B cell (primary cell): ENCODE measurements at regions not wholly inside any gene's neighbourhood (a gene's known extent, or its start where the extent isn't known, plus 50 kb on each side); places are given as distances from the start of the nearest gene placed in this dataset.
"Not testable (repeated sequence)": the region's sequence is repeated elsewhere in the genome, so short reads cannot be mapped to it uniquely, and the experiment has no call there.

ENCODE experiments used
- ATAC-seq: fragments of 200-7000 bp; cut with Tn5 transposase; one replicate; pipeline ENCODE4 v1.10.0; 2021; ENCODE audit warnings: low read depth, mild to moderate bottlenecking, moderate number of reproducible peaks, moderate library complexity
- CTCF ChIA-PET: fragments of 350-600 bp; sonication (Branson Sonifier 250); formaldehyde crosslinking; loops from one replicate; lab custom pipeline; 2021; ENCODE audit warnings: antibody characterized with exemption, inconsistent platforms; lab: Charles Lee
- POLR2A ChIA-PET: fragments of 350-600 bp; sonication (Branson Sonifier 250); formaldehyde crosslinking; loops from one replicate; lab custom pipeline; 2021; ENCODE audit warnings: antibody characterized with exemption; lab: Charles Lee
- DNase-seq: peaks from one replicate; pipeline ENCODE4 v3.0.0; 2013
- H2AFZ ChIP-seq: 2 replicates; pipeline ENCODE4 v1.6.1; 2012; ENCODE audit warnings: mild to moderate bottlenecking, low read depth, low read length; ENCODE audit not compliant: insufficient read depth, poor library complexity, severe bottlenecking
- H3K27ac ChIP-seq, 2 donors: 1 replicate in 1 of 2; 2 replicates in 1 of 2; pipeline ENCODE4 v1.5.1; 2012 to 2013; ENCODE audit warnings: low read length in 2 of 2, mild to moderate bottlenecking in 2 of 2, moderate library complexity in 1 of 2
- H3K27me3 ChIP-seq, 4 experiments: fragments of 200-600 bp in 1 of 4; sonication (generic) in 1 of 4; replicated peaks in 1 of 4; 1 replicate in 2 of 4; 2 replicates in 2 of 4; pipeline versions ENCODE4 v1.6.1 to v1.7.0; 2013 to 2016; ENCODE audit warnings: low read length in 3 of 4, mild to moderate bottlenecking in 2 of 4, mixed read lengths in 1 of 4, moderate library complexity in 1 of 4; ENCODE audit not compliant: insufficient read depth in 4 of 4, control insufficient read depth in 3 of 4; ENCODE audit errors: control extremely low read depth in 1 of 4
- H3K36me3 ChIP-seq, 2 experiments: replicated peaks in 1 of 2; 1 replicate in 1 of 2; 2 replicates in 1 of 2; pipeline versions ENCODE4 v1.6.1 to v1.7.1; 2013; ENCODE audit warnings: low read length in 1 of 2; ENCODE audit not compliant: insufficient read depth in 2 of 2, control insufficient read depth in 1 of 2; ENCODE audit errors: control extremely low read depth in 1 of 2, extremely low read depth in 1 of 2
- H3K4me1 ChIP-seq, 2 donors: fragments of 200-600 bp in 1 of 2; sonication (generic) in 1 of 2; 1 replicate in 1 of 2; 2 replicates in 1 of 2; pipeline versions ENCODE4 v1.5.1 to v1.6.1; 2013 to 2017; ENCODE audit warnings: low read length in 2 of 2; ENCODE audit not compliant: control insufficient read depth in 2 of 2, insufficient read depth in 2 of 2
- H3K4me2 ChIP-seq: replicated peaks from 2 replicates; pipeline ENCODE3; 2012; ENCODE audit warnings: mild to moderate bottlenecking, low read depth, low read length; ENCODE audit not compliant: poor library complexity, severe bottlenecking
- H3K4me3 ChIP-seq, 5 experiments: fragments of 200-600 bp in 1 of 5; sonication (generic) in 1 of 5; 1 replicate in 3 of 5; 2 replicates in 2 of 5; pipeline versions ENCODE4 v1.5.1 to v1.7.0; 2011 to 2016; ENCODE audit warnings: low read length in 4 of 5, mild to moderate bottlenecking in 4 of 5, low read depth in 2 of 5, control low read depth in 1 of 5, moderate library complexity in 1 of 5; ENCODE audit not compliant: insufficient read depth in 1 of 5; ENCODE audit errors: control extremely low read depth in 1 of 5, extremely low read depth in 1 of 5
- H3K79me2 ChIP-seq: fragments of 200-600 bp; sonication (generic); one replicate; pipeline ENCODE4 v1.6.0; 2016; ENCODE audit warnings: low read length; ENCODE audit not compliant: control insufficient read depth, insufficient read depth
- H3K9ac ChIP-seq: fragments of 200-600 bp; sonication (generic); 2 replicates; pipeline ENCODE4 v1.6.1; 2017; ENCODE audit warnings: mild to moderate bottlenecking, low read length, moderate library complexity
- H3K9me3 ChIP-seq, 3 donors: one replicate each; pipeline versions ENCODE4 v1.6.1 to v1.7.1; 2013; ENCODE audit warnings: low read length in 2 of 3; ENCODE audit not compliant: control insufficient read depth in 2 of 3, insufficient read depth in 1 of 3; ENCODE audit errors: control extremely low read depth in 1 of 3
- H4K20me1 ChIP-seq: 2 replicates; pipeline ENCODE4 v1.6.0; 2012; ENCODE audit warnings: mild to moderate bottlenecking, low read length; ENCODE audit not compliant: insufficient read depth, control insufficient read depth, poor library complexity, severe bottlenecking
- H3K27ac Mint-ChIP-seq: one replicate; pipeline ENCODE4 v1.8.0; 2021; ENCODE audit warnings: mixed read lengths
- H3K27me3 Mint-ChIP-seq: one replicate; pipeline ENCODE4 v1.8.0; 2021; ENCODE audit warnings: mixed read lengths
- H3K4me1 Mint-ChIP-seq: one replicate; pipeline ENCODE4 v1.8.0; 2021; ENCODE audit warnings: mixed read lengths
- H3K4me3 Mint-ChIP-seq: one replicate; pipeline ENCODE4 v1.8.0; 2021; ENCODE audit warnings: mixed read lengths
- H3K9me3 Mint-ChIP-seq: one replicate; pipeline ENCODE4 v1.8.0; 2022; ENCODE audit warnings: mixed read lengths; ENCODE audit not compliant: insufficient read depth
- EZH2 ChIP-seq: IDR thresholded peaks from 2 replicates; pipeline ENCODE4 v1.6.1; 2012; ENCODE audit warnings: borderline replicate concordance, low read depth, mild to moderate bottlenecking, moderate library complexity, low read length; ENCODE audit not compliant: insufficient read depth, poor library complexity, severe bottlenecking
- WGBS: methylation state at CpG from one replicate; pipeline ENCODE4 v1.1.5; 2013; ENCODE audit warnings: missing lambda C conversion rate; ENCODE audit not compliant: insufficient coverage; 5-methylcytosine and 5-hydroxymethylcytosine counted together
- intact Hi-C: fragments of 100-400 bp; cut with micrococcal nuclease; formaldehyde crosslinking; loops from one replicate; pipeline ENCODE4 v1.10.0; 2022
- TF ChIP-seq, protein P1 (sequence below): fragments of 200-600 bp; IDR thresholded peaks from one replicate; pipeline ENCODE4 v1.8.0; 2022; ENCODE audit warnings: antibody characterized with exemption, mild to moderate bottlenecking

DNA sequence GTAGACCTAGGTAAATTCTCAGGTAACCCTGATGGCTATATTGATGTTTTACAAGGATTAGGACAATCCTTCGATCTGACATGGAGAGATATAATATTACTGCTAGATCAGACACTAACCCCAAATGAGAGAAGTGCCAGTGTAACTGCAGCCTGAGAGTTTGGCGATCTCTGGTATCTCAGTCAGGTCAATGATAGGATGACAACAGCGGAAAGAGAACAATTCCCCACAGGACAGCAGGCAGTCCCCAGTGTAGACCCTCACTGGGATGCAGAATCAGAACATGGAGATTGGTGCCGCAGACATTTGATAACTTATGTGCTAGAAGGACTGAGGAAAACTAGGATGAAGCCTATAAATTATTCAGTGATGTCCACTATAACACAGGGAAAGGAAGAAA lies 228.4 kb upstream of the CWC22 start:
- H3K36me3 ChIP-seq, H3K9ac ChIP-seq, H3K27ac Mint-ChIP-seq, H3K4me3 ChIP-seq, H3K4me1 ChIP-seq, H3K27me3 Mint-ChIP-seq, H4K20me1 ChIP-seq, POLR2A ChIA-PET, H3K4me3 Mint-ChIP-seq, H2AFZ ChIP-seq, intact Hi-C loops, ATAC-seq, DNase-seq, H3K27me3 ChIP-seq, CTCF ChIA-PET, H3K9me3 Mint-ChIP-seq, H3K9me3 ChIP-seq, H3K27ac ChIP-seq, H3K4me2 ChIP-seq, H3K4me1 Mint-ChIP-seq, H3K79me2 ChIP-seq: not testable (repeated sequence)
- no CpG with 5 or more reads among the region's 4 CpGs for WGBS

DNA sequence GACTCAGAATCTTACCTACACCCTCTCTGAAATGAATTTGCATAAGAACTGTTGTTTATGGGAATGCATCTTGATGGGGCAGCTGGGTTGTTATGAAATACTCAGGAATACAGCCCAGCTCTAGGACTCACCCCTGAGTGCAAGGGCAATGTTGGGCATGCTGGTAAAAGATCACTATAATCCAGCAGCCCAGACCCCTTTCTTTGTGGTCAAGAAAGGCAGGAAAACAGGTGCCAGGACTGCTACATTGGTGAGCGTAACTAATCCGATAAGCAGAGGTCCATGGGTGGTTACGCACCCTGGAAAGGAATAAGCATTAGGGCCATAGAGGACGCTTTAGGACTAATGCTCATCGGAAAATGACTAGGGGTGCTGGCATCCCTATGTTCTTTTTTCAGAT lies 227.9 kb upstream of the CWC22 start:
- POLR2A ChIA-PET, H3K79me2 ChIP-seq, H4K20me1 ChIP-seq, H3K27me3 ChIP-seq, H3K4me1 Mint-ChIP-seq, H2AFZ ChIP-seq, H3K27ac Mint-ChIP-seq, H3K9ac ChIP-seq, H3K9me3 ChIP-seq, H3K4me3 ChIP-seq, H3K4me1 ChIP-seq, H3K27ac ChIP-seq, intact Hi-C loops, H3K36me3 ChIP-seq, H3K4me3 Mint-ChIP-seq, H3K4me2 ChIP-seq, ATAC-seq, CTCF ChIA-PET, DNase-seq, H3K9me3 Mint-ChIP-seq, H3K27me3 Mint-ChIP-seq: not testable (repeated sequence)
- WGBS = 96% methylated on average over 5 of the region's 5 CpGs

DNA sequence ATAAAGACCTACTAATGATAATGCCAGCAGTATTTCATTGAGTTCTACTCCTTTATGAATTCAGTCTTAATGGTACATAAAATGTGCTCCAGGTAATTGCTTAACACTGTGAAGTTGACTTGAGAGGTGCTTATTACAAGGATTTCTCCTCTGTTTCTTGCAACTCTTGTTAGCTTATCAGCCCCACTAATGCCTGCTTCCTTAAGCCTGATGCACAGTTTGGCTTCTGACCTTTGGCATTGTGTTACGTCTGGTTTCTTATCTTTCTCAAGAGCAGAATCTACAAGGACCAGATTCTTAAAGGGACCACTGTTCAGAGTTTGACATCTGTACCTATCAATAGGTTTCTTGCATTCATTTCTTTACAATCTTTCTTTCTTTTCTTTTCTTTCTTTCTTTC lies 223.9 kb upstream of the CWC22 start:
- Histone ChIP-seq H3K36me3 (no peaks in the 10 kb centered on the region), H3K9me3 (peaks cover 0 to 3% (median 0%) of the 10 kb centered on the region in 3 donors), H3K27ac (no peak overlapping the region), H4K20me1 (no peaks in the 10 kb centered on the region), H3K4me2 (no peak overlapping the region), H3K4me1 (no peaks in the 10 kb centered on the region), H3K9ac (no peak overlapping the region), H3K27me3 (no peaks in the 10 kb centered on the region), H2AFZ (no peak overlapping the region), H3K4me3 (no peak overlapping the region), H3K79me2 (no peaks in the 10 kb centered on the region)
- intact Hi-C loops = no loop called here
- Mint-ChIP-seq H3K9me3 (no peaks in the 10 kb centered on the region), H3K27me3 (no peaks in the 10 kb centered on the region), H3K4me1 (no peaks in the 10 kb centered on the region), H3K4me3 (no peak overlapping the region), H3K27ac (no peak overlapping the region)
- TF ChIP-seq EZH2 = no peak
- TF ChIP-seq, protein P1, sequence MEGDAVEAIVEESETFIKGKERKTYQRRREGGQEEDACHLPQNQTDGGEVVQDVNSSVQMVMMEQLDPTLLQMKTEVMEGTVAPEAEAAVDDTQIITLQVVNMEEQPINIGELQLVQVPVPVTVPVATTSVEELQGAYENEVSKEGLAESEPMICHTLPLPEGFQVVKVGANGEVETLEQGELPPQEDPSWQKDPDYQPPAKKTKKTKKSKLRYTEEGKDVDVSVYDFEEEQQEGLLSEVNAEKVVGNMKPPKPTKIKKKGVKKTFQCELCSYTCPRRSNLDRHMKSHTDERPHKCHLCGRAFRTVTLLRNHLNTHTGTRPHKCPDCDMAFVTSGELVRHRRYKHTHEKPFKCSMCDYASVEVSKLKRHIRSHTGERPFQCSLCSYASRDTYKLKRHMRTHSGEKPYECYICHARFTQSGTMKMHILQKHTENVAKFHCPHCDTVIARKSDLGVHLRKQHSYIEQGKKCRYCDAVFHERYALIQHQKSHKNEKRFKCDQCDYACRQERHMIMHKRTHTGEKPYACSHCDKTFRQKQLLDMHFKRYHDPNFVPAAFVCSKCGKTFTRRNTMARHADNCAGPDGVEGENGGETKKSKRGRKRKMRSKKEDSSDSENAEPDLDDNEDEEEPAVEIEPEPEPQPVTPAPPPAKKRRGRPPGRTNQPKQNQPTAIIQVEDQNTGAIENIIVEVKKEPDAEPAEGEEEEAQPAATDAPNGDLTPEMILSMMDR = no peak
- ChIA-PET POLR2A (no interaction called here), CTCF (interaction anchor here (1.0 kb wide), 1 partner anchor 12 kb away, joined by 4 read pairs; no protein-coding TSS in a partner anchor)
- 82% methylated on average over 1 of the region's 1 CpG for WGBS
- no peak for DNase-seq
- ATAC-seq = no peak
